Heart left ventricle (tissue), 13 donors: ENCODE measurements at regions not wholly inside any gene's neighbourhood (a gene's known extent, or its start where the extent isn't known, plus 50 kb on each side); places are given as distances from the start of the nearest gene placed in this dataset.

Source experiments
- POLR2A ChIP-seq, 2 donors: fragments of 450-650 bp; IDR thresholded peaks; one replicate each; pipeline ENCODE4 v1.6.1; 2017; ENCODE audit warnings: antibody characterized with exemption in 2 of 2, mild to moderate bottlenecking in 2 of 2, moderate library complexity in 2 of 2
- TF ChIP-seq, protein P1 (sequence below), 12 donors: fragments of 200-600 bp; sonication (generic) in 4 of 12; IDR thresholded peaks; one replicate each; pipeline versions ENCODE4 v1.5.0 to v1.8.0; 2018 to 2022; ENCODE audit warnings: antibody characterized with exemption in 12 of 12, mild to moderate bottlenecking in 5 of 12
- donor health status: ischemic (EF 13 %, LVEDD 7.1; RV severe dilation, severe dysfunction).
- donor health status: DM: no; HTN: yes; CAD: no.
- donor health status: DM: no; HTN: no; CAD: no.
- donor health status: ischemic (EF 25% LVEDD 6.9; RV normal size, moderate dysfunction).
- donor health status: ischemic (EF 25% LVEDD 5.7; RV mildly dilated, moderate dysfunction).
- donor health status: ischemic (EF 35%, LVEDD 5.7; RV mildly dilated, moderate dysfunction).
- donor health status: nonischemic (EF 11% LVEDD 7.7; RV severe dilation, severe dysfunction).
- donor health status: DM: yes; HTN: yes; CAD: no.
- donor health status: PGD.
- donor health status: ischemic (EF 29% LVEDD 5.4; RV normal size, mild dysfunction).
- donor health status: nonischemic (EF 23%, LVEDD 6.1; RV moderate dilation, normal function).

DNA sequence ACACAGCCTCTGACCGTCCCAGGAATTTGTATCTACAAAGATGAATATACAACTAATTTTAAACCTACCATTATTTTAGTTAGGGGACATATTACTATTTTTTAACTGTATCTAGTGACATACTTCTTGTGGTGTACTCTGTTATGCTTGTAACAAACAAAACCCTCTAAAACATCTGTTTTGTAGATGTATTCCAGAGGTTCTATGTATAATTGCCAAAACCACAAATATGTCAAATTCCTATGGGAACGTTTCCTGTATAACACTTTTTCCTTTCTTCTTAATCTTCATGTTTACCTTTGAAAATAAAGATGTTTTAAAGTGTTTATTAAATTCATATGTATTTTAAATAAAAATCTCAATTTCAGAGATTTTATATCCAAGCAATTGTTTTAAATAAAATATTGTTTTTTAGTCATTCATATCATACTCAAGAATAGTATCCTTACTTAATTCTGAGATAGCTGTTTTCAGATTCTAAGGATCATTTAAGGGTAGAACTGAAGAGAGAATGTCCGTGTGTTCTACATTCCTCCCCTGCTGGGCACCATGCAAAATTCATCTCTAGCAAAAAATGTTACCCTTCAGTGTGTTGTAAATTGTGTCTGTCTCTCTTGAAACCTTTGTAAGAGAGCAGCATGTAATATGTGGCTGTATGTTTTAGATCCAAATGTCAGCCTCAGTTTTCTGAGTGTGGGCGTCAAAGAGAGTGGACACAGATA is 1327.7 kb downstream of the EFNB2 start:
- TF ChIP-seq, protein P1, sequence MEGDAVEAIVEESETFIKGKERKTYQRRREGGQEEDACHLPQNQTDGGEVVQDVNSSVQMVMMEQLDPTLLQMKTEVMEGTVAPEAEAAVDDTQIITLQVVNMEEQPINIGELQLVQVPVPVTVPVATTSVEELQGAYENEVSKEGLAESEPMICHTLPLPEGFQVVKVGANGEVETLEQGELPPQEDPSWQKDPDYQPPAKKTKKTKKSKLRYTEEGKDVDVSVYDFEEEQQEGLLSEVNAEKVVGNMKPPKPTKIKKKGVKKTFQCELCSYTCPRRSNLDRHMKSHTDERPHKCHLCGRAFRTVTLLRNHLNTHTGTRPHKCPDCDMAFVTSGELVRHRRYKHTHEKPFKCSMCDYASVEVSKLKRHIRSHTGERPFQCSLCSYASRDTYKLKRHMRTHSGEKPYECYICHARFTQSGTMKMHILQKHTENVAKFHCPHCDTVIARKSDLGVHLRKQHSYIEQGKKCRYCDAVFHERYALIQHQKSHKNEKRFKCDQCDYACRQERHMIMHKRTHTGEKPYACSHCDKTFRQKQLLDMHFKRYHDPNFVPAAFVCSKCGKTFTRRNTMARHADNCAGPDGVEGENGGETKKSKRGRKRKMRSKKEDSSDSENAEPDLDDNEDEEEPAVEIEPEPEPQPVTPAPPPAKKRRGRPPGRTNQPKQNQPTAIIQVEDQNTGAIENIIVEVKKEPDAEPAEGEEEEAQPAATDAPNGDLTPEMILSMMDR (IDR thresholded peaks at IDR 0.05) = no peak
- TF ChIP-seq POLR2A (IDR thresholded peaks at IDR 0.05) = no peak
